HFFc6 (cell line): ENCODE measurements at regions not wholly inside any gene's neighbourhood (a gene's known extent, or its start where the extent isn't known, plus 50 kb on each side); places are given as distances from the start of the nearest gene placed in this dataset.

Experiments used
- DNase-seq: peaks from one replicate; pipeline ENCODE4 v3.0.0-alpha.2; 2018
- H3K27ac Mint-ChIP-seq: 2 replicates; pipeline ENCODE4 v1.8.0; 2020; ENCODE audit warnings: mild to moderate bottlenecking, mixed read lengths
- H3K27me3 Mint-ChIP-seq: 2 replicates; pipeline ENCODE4 v1.8.0; 2021; ENCODE audit warnings: mild to moderate bottlenecking, moderate library complexity, mixed read lengths; ENCODE audit not compliant: insufficient read depth
- H3K36me3 Mint-ChIP-seq: 2 replicates; pipeline ENCODE4 v1.8.0; 2021; ENCODE audit warnings: low read depth, mixed read lengths
- H3K4me1 Mint-ChIP-seq: 2 replicates; pipeline ENCODE4 v1.8.0; 2020; ENCODE audit warnings: low read depth, mixed read lengths
- H3K4me3 Mint-ChIP-seq: 2 replicates; pipeline ENCODE4 v1.8.0; 2020; ENCODE audit warnings: mild to moderate bottlenecking, moderate library complexity, mixed read lengths
- H3K9me3 Mint-ChIP-seq: 2 replicates; pipeline ENCODE4 v1.8.0; 2020; ENCODE audit warnings: mild to moderate bottlenecking, mixed read lengths
- TF ChIP-seq, protein P1 (sequence below): fragments of 200-600 bp; sonication (generic); IDR thresholded peaks from 2 replicates; pipeline ENCODE4 v1.5.0; 2021; ENCODE audit warnings: antibody characterized with exemption, mild to moderate bottlenecking

DNA sequence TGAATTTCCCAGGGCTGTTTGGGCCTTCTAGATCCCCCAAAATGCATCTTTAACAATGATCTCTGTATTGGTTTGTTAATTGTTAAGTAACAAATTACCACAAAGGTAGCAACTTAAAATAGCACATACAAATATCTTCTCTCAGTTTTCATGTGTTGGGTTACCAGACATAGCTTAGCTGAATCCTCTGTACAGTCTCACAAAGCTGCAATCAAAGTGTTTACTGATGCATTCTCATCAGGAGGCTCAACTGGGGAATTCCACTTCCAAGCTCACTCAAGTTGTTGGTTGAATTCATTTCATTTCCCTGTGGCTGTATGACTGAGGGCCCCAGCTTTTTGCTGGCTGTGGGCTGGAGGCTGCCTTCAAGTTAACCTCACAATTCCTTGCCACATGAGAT lies 297.6 kb downstream of the RPLP1 start:
- peaks cover 17% of the 10 kb centered on the region for H3K27me3 Mint-ChIP-seq
- H3K4me3 Mint-ChIP-seq, result no peak overlapping the region
- peaks cover 15% of the 10 kb centered on the region for H3K4me1 Mint-ChIP-seq
- H3K27ac Mint-ChIP-seq, result no peak overlapping the region
- DNase-seq, result no peak
- peaks cover 15% of the 10 kb centered on the region for H3K36me3 Mint-ChIP-seq
- TF ChIP-seq, protein P1, sequence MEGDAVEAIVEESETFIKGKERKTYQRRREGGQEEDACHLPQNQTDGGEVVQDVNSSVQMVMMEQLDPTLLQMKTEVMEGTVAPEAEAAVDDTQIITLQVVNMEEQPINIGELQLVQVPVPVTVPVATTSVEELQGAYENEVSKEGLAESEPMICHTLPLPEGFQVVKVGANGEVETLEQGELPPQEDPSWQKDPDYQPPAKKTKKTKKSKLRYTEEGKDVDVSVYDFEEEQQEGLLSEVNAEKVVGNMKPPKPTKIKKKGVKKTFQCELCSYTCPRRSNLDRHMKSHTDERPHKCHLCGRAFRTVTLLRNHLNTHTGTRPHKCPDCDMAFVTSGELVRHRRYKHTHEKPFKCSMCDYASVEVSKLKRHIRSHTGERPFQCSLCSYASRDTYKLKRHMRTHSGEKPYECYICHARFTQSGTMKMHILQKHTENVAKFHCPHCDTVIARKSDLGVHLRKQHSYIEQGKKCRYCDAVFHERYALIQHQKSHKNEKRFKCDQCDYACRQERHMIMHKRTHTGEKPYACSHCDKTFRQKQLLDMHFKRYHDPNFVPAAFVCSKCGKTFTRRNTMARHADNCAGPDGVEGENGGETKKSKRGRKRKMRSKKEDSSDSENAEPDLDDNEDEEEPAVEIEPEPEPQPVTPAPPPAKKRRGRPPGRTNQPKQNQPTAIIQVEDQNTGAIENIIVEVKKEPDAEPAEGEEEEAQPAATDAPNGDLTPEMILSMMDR, result no peak
- peaks cover 16% of the 10 kb centered on the region for H3K9me3 Mint-ChIP-seq

DNA sequence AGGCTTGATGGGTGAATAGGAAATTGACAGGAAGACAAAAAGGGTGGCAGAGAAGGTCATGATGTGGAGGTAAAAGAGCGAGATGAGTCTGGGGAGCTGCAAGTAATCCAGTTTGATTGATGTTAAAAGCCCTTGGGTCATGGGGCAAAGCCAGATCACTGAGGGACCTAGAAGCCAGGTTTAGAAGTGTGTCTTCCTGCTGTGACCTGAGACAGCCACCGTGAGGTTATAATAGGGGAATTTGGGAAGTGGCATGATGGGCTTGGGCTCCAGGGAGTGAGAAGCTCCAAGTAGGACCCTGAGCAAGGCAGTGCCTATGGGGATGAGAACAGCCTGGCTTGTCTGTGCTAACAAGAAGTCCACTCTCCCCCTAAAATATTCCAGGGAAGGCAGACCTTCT lies 298.5 kb downstream of the RPLP1 start:
- TF ChIP-seq, protein P1, result no peak
- Mint-ChIP-seq H3K4me1 (peaks cover 23% of the 10 kb centered on the region), H3K9me3 (peaks cover 16% of the 10 kb centered on the region), H3K27me3 (peaks cover 16% of the 10 kb centered on the region), H3K4me3 (no peak overlapping the region), H3K27ac (no peak overlapping the region), H3K36me3 (peaks cover 15% of the 10 kb centered on the region)
- DNase-seq, result no peak

DNA sequence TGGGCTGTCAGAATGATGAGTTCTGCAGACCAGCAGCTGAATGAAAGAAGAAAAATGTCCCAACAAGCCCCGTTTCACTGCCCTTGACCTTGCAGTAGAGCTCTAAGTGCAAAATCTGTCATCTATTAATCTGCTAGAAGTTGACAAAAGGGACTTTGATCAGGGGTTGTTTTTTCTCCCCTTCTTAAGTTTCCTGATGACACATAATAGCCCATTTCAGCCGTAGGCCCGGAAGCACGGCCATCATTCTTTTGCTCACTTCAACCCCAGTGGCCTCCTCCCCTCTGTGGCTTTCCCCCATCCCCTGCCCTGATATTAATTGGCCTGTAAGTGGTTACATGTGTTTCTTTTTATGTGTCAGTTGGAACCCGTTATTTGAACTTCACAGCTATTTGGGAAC lies 298.9 kb downstream of the RPLP1 start:
- H3K27me3 Mint-ChIP-seq, result peaks cover 14% of the 10 kb centered on the region
- TF ChIP-seq, protein P1, result no peak
- H3K9me3 Mint-ChIP-seq, result peaks cover 16% of the 10 kb centered on the region
- H3K36me3 Mint-ChIP-seq, result peaks cover 15% of the 10 kb centered on the region
- H3K27ac Mint-ChIP-seq, result no peak overlapping the region
- H3K4me1 Mint-ChIP-seq, result peaks cover 23% of the 10 kb centered on the region
- DNase-seq, result peak; percentile 7
- no peak overlapping the region for H3K4me3 Mint-ChIP-seq

DNA sequence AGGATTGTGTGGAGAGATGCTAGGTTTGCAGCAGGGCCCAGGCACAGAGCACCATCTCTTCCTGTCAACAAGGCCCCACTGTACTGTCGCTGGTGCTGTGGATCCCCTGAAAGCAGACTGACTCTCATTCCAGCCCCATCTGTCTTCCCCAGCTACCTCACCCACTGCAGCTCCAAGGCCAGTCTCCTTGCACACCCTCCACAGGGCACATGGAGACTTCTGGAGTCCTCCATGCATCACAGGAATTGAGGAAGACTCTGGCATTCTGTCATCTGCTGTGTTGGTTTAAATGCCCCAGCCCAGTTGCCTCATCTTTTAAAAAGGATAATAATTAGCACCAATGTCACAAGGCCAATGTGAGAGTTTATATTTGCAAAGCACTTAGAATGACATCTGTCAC lies 301.2 kb downstream of the RPLP1 start:
- H3K9me3 Mint-ChIP-seq, result peaks cover 16% of the 10 kb centered on the region

DNA sequence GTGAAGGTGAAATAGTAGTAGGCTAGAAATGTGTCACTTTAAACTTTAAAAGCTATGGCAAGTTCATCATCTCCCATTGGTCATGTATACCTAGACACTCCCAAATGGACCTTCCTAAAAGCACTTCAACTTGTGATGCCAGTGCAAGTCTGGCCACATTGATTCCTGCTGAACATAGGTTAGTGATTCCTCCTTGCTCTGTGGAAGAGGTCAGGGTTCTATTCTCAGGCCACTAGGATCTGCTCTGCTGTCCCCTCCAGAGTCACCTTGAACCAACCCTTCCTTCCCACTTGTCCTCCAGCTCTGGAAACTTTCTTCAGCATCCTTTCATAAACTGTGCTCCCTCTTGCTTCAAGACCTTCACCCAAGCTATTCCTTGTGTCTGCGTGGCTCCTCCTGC lies 301.7 kb downstream of the RPLP1 start:
- H3K27ac Mint-ChIP-seq, result no peak overlapping the region
- TF ChIP-seq, protein P1, result no peak
- no peak for DNase-seq
- H3K27me3 Mint-ChIP-seq, result peaks cover 6% of the 10 kb centered on the region
- H3K36me3 Mint-ChIP-seq, result peaks cover 18% of the 10 kb centered on the region
- peaks cover 48% of the 10 kb centered on the region for H3K4me1 Mint-ChIP-seq
- H3K4me3 Mint-ChIP-seq, result no peak overlapping the region
- H3K9me3 Mint-ChIP-seq, result peaks cover 16% of the 10 kb centered on the region

More for the DNA sequence above, 301.2 kb downstream of the RPLP1 start:
- H3K4me3 Mint-ChIP-seq, result no peak overlapping the region
- DNase-seq, result no peak
- H3K27me3 Mint-ChIP-seq, result peaks cover 8% of the 10 kb centered on the region
- peaks cover 43% of the 10 kb centered on the region for H3K4me1 Mint-ChIP-seq
- TF ChIP-seq, protein P1, result no peak
- H3K27ac Mint-ChIP-seq, result no peak overlapping the region
- peaks cover 16% of the 10 kb centered on the region for H3K36me3 Mint-ChIP-seq
